AG04450 (cell line): ENCODE measurements at regions not wholly inside any gene's neighbourhood (a gene's known extent, or its start where the extent isn't known, plus 50 kb on each side); places are given as distances from the start of the nearest gene placed in this dataset.

Source experiments
- CTCF ChIA-PET: fragments of 300-600, 350-600 bp; formaldehyde crosslinking; extraction: SDS; loops from one replicate; lab custom pipeline; 2022; ENCODE audit warnings: antibody characterized with exemption, inconsistent platforms; lab: Charles Lee
- POLR2A ChIA-PET: fragments of 350-600 bp; formaldehyde crosslinking; extraction: SDS; loops from one replicate; lab custom pipeline; 2021; ENCODE audit warnings: antibody characterized with exemption, inconsistent platforms; lab: Yijun Ruan, JAX
- DNase-seq: peaks from one replicate; pipeline ENCODE4 v3.0.0-alpha.2; 2011; ENCODE audit warnings: low read depth, low spot score
- H3K27ac ChIP-seq: one replicate; pipeline ENCODE4 v1.5.1; 2012; ENCODE audit warnings: low read depth, low read length, control low read depth
- H3K27me3 ChIP-seq: one replicate; pipeline ENCODE4 v1.6.0; 2012; ENCODE audit warnings: low read length; ENCODE audit not compliant: control insufficient read depth, insufficient read depth
- H3K4me3 ChIP-seq: 2 replicates; pipeline ENCODE4 v1.5.1; 2011; ENCODE audit warnings: mild to moderate bottlenecking, low read depth, low read length, control low read depth
- H3K9me3 ChIP-seq: 2 replicates; pipeline ENCODE4 v1.5.1; 2012; ENCODE audit warnings: low read length; ENCODE audit not compliant: control insufficient read depth, insufficient read depth
- TF ChIP-seq, protein P1 (sequence below): IDR thresholded peaks from 2 replicates; pipeline ENCODE4 v1.5.1; 2011; ENCODE audit warnings: low read depth, low read length, control low read depth, inconsistent platforms

GRCh38 chr2:240344904-240345303 is 90.6 kb upstream of the GPC1 start:
- Histone ChIP-seq H3K27me3 (peaks cover 4% of the 10 kb centered on the region), H3K27ac (no peak overlapping the region), H3K4me3 (no peak overlapping the region), H3K9me3 (peaks cover 40% of the 10 kb centered on the region)
- DNase-seq = no peak
- ChIA-PET POLR2A (no interaction called here), CTCF (no interaction called here)
- TF ChIP-seq, protein P1, sequence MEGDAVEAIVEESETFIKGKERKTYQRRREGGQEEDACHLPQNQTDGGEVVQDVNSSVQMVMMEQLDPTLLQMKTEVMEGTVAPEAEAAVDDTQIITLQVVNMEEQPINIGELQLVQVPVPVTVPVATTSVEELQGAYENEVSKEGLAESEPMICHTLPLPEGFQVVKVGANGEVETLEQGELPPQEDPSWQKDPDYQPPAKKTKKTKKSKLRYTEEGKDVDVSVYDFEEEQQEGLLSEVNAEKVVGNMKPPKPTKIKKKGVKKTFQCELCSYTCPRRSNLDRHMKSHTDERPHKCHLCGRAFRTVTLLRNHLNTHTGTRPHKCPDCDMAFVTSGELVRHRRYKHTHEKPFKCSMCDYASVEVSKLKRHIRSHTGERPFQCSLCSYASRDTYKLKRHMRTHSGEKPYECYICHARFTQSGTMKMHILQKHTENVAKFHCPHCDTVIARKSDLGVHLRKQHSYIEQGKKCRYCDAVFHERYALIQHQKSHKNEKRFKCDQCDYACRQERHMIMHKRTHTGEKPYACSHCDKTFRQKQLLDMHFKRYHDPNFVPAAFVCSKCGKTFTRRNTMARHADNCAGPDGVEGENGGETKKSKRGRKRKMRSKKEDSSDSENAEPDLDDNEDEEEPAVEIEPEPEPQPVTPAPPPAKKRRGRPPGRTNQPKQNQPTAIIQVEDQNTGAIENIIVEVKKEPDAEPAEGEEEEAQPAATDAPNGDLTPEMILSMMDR = no peak

DNA sequence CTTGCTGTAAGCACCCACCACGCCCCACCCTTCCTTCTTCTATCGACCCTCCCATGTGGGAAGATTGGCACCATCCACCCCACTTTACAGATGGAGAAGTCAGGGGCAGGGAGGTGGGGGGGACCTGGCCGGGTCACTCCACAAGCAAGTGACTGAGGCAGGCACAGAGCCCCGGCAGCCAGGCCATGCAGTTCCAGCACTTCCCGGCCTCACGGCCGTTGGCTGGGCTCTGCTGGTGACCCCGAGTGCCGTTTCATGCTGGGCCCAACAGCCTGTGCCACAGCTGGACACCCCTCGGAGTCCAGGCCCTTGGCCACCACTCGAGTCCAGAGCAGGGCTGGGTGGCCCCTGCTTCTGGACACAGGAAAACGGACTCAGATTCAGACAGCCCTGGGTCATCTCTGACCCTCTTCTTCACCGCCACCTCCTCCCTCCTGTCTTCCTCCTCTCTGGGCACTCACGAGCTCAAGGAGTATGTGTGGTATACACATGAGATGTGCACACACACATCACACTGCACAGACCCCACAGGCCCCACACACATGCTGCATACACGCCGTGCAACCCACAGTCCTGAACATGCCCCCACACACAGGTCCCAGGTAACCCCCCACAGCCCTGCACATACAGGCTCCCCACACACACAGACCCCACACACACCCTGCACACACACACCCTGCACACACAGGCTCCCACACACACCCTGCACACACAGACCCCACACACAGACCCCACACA is 89.3 kb upstream of the GPC1 start:
- H3K27ac ChIP-seq = no peak overlapping the region
- ChIA-PET CTCF (no interaction called here), POLR2A (no interaction called here)
- no peak overlapping the region for H3K4me3 ChIP-seq
- peaks cover 12% of the 10 kb centered on the region for H3K27me3 ChIP-seq
- DNase-seq = no peak
- TF ChIP-seq, protein P1 = no peak
- peaks cover 39% of the 10 kb centered on the region for H3K9me3 ChIP-seq

GRCh38 chr2:240346753-240347372 is 88.6 kb upstream of the GPC1 start:
- POLR2A ChIA-PET = no interaction called here
- no peak for DNase-seq
- peaks cover 15% of the 10 kb centered on the region for H3K27me3 ChIP-seq
- TF ChIP-seq, protein P1 = no peak
- H3K27ac ChIP-seq = no peak overlapping the region
- no peak overlapping the region for H3K4me3 ChIP-seq
- H3K9me3 ChIP-seq = peaks cover 39% of the 10 kb centered on the region
- CTCF ChIA-PET = no interaction called here

GRCh38 chr2:240347373-240347940 is 88.0 kb upstream of the GPC1 start:
- ChIA-PET CTCF (no interaction called here), POLR2A (no interaction called here)
- DNase-seq = no peak
- TF ChIP-seq, protein P1 = no peak
- Histone ChIP-seq H3K27ac (no peak overlapping the region), H3K27me3 (peaks cover 18% of the 10 kb centered on the region), H3K4me3 (no peak overlapping the region), H3K9me3 (peaks cover 39% of the 10 kb centered on the region)

DNA sequence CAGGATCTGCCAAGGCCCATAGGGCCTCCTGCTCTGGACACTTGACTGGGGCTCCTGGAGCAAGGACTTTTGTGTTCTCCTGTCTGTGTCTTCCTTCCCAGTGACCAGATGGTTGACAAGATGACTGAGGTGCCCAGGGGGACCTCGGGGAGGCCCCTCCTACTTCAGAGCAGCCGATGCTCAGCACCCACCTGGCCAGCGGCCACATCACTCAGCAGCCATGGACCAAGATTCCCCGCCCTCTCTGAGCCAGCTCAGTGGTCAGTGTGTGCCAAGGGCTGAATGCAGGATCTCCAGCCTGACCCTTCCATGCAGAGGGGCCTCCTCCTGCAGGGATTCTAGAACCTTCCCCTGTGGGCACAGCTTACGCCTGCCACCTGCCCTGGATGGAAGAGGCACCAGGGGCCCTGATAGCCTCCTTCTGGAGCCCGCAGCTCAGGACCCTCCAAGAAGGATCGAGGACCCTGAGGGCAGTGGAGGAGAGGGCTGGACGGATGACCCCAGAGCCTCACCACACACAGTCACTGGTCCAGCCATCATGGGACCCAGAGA is 87.4 kb upstream of the GPC1 start:
- no peak overlapping the region for H3K27ac ChIP-seq
- peaks cover 18% of the 10 kb centered on the region for H3K27me3 ChIP-seq
- POLR2A ChIA-PET = no interaction called here
- H3K9me3 ChIP-seq = peaks cover 38% of the 10 kb centered on the region
- DNase-seq = no peak
- CTCF ChIA-PET = no interaction called here
- H3K4me3 ChIP-seq = no peak overlapping the region
- TF ChIP-seq, protein P1 = no peak
